Brain pericyte (primary cell): ENCODE measurements at regions not wholly inside any gene's neighbourhood (a gene's known extent, or its start where the extent isn't known, plus 50 kb on each side); places are given as distances from the start of the nearest gene placed in this dataset.
"Not testable (repeated sequence)": the region's sequence is repeated elsewhere in the genome, so short reads cannot be mapped to it uniquely, and the experiment has no call there.

Source experiments
- DNase-seq: peaks from one replicate; pipeline ENCODE4 v3.0.0-alpha.2; 2012; ENCODE audit warnings: low read depth, low spot score

GRCh38 chr3:139113993-139114375, 69.3 kb upstream of the PRR23C start:
- DNase-seq = no peak

GRCh38 chr3:139116631-139117030, 71.9 kb upstream of the PRR23C start:
- DNase-seq = not testable (repeated sequence)

GRCh38 chr3:139117136-139117675, 72.5 kb upstream of the PRR23C start:
- no peak for DNase-seq

GRCh38 chr3:139117883-139118760, 73.4 kb upstream of the PRR23C start:
- no peak for DNase-seq

GRCh38 chr3:139118835-139119234, 74.1 kb upstream of the PRR23C start:
- DNase-seq = no peak

- no peak for DNase-seq
Observed at GRCh38 chr3:139119331-139120025, 74.8 kb upstream of the PRR23C start.

GRCh38 chr3:139120086-139121056, 75.7 kb upstream of the PRR23C start:
- no peak for DNase-seq

- no peak for DNase-seq
Observed at GRCh38 chr3:139121513-139122220, 77.0 kb upstream of the PRR23C start.

GRCh38 chr3:139122221-139122581, 77.5 kb upstream of the PRR23C start:
- no peak for DNase-seq

GRCh38 chr3:139122612-139123011, 77.9 kb upstream of the PRR23C start:
- no peak for DNase-seq

- no peak for DNase-seq
Observed at GRCh38 chr3:139123377-139124095, 78.8 kb upstream of the PRR23C start.

- DNase-seq = no peak
Observed at GRCh38 chr3:139124197-139124596, 79.5 kb upstream of the PRR23C start.

GRCh38 chr3:139127101-139127500, 82.4 kb upstream of the PRR23C start:
- DNase-seq = no peak

- DNase-seq = not testable (repeated sequence)
Observed at GRCh38 chr3:139127629-139128028, 82.9 kb upstream of the PRR23C start.

- DNase-seq = no peak
Observed at GRCh38 chr3:139128803-139129202, 84.1 kb upstream of the PRR23C start.

GRCh38 chr3:139129892-139130291, 85.2 kb upstream of the PRR23C start:
- DNase-seq = no peak

GRCh38 chr3:139130390-139131140, 85.9 kb upstream of the PRR23C start:
- DNase-seq = no peak

GRCh38 chr3:139131951-139132350, 87.3 kb upstream of the PRR23C start:
- no peak for DNase-seq

GRCh38 chr3:139132976-139133375, 88.3 kb upstream of the PRR23C start:
- no peak for DNase-seq
